ENCODE measurements at regions not wholly inside any gene's neighbourhood (a gene's known extent, or its start where the extent isn't known, plus 50 kb on each side); places are given as distances from the start of the nearest gene placed in this dataset.

- Histone ChIP-seq H3K27me3 (ENCODE audit: control insufficient read depth, insufficient read depth, low read length) (no peaks in the 10 kb centered on the region), H3K9ac (ENCODE audit: low read length) (no peak overlapping the region), H3K36me3 (ENCODE audit: control insufficient read depth, insufficient read depth, low read length) (no peaks in the 10 kb centered on the region), H3K4me1 (ENCODE audit: control insufficient read depth, insufficient read depth, low read length) (no peaks in the 10 kb centered on the region), H3K4me3 (ENCODE audit: low read length) (no peak overlapping the region), H3K9me3 (ENCODE audit: control insufficient read depth, low read length) (no peaks in the 10 kb centered on the region)
Observed at GRCh38 chr16:8370374-8371270, 219.7 kb downstream of the TMEM114 start.

- Histone ChIP-seq H3K9me3 (ENCODE audit: control insufficient read depth, low read length) (no peaks in the 10 kb centered on the region), H3K36me3 (ENCODE audit: control insufficient read depth, insufficient read depth, low read length) (no peaks in the 10 kb centered on the region), H3K27me3 (ENCODE audit: control insufficient read depth, insufficient read depth, low read length) (no peaks in the 10 kb centered on the region), H3K4me3 (ENCODE audit: low read length) (no peak overlapping the region), H3K9ac (ENCODE audit: low read length) (no peak overlapping the region), H3K4me1 (ENCODE audit: control insufficient read depth, insufficient read depth, low read length) (no peaks in the 10 kb centered on the region)
Observed at GRCh38 chr16:8358937-8359336, 231.4 kb downstream of the TMEM114 start.

- Histone ChIP-seq H3K4me3 (ENCODE audit: low read length) (no peak overlapping the region), H3K4me1 (ENCODE audit: control insufficient read depth, insufficient read depth, low read length) (no peaks in the 10 kb centered on the region), H3K9me3 (ENCODE audit: control insufficient read depth, low read length) (no peaks in the 10 kb centered on the region), H3K36me3 (ENCODE audit: control insufficient read depth, insufficient read depth, low read length) (no peaks in the 10 kb centered on the region), H3K9ac (ENCODE audit: low read length) (no peak overlapping the region), H3K27me3 (ENCODE audit: control insufficient read depth, insufficient read depth, low read length) (no peaks in the 10 kb centered on the region)
Observed at GRCh38 chr16:8355675-8356074, 234.6 kb downstream of the TMEM114 start.

- Histone ChIP-seq H3K36me3 (ENCODE audit: control insufficient read depth, insufficient read depth, low read length) (no peaks in the 10 kb centered on the region), H3K27me3 (ENCODE audit: control insufficient read depth, insufficient read depth, low read length) (no peaks in the 10 kb centered on the region), H3K4me1 (ENCODE audit: control insufficient read depth, insufficient read depth, low read length) (no peaks in the 10 kb centered on the region), H3K4me3 (ENCODE audit: low read length) (no peak overlapping the region), H3K9me3 (ENCODE audit: control insufficient read depth, low read length) (no peaks in the 10 kb centered on the region), H3K9ac (ENCODE audit: low read length) (no peak overlapping the region)
Observed at GRCh38 chr16:8346294-8346693, 244.0 kb downstream of the TMEM114 start.

GRCh38 chr16:8342276-8342675, 248.0 kb downstream of the TMEM114 start:
- H3K4me1 ChIP-seq (ENCODE audit: control insufficient read depth, insufficient read depth, low read length): no peaks in the 10 kb centered on the region
- H3K9me3 ChIP-seq (ENCODE audit: control insufficient read depth, low read length): no peaks in the 10 kb centered on the region
- H3K4me3 ChIP-seq (ENCODE audit: low read length): no peak overlapping the region
- H3K27me3 ChIP-seq (ENCODE audit: control insufficient read depth, insufficient read depth, low read length): no peaks in the 10 kb centered on the region
- H3K9ac ChIP-seq (ENCODE audit: low read length): no peak overlapping the region
- H3K36me3 ChIP-seq (ENCODE audit: control insufficient read depth, insufficient read depth, low read length): no peaks in the 10 kb centered on the region

GRCh38 chr16:8330761-8331160, 259.6 kb downstream of the TMEM114 start:
- Histone ChIP-seq H3K4me1 (ENCODE audit: control insufficient read depth, insufficient read depth, low read length) (no peaks in the 10 kb centered on the region), H3K36me3 (ENCODE audit: control insufficient read depth, insufficient read depth, low read length) (no peaks in the 10 kb centered on the region), H3K27me3 (ENCODE audit: control insufficient read depth, insufficient read depth, low read length) (no peaks in the 10 kb centered on the region), H3K9me3 (ENCODE audit: control insufficient read depth, low read length) (no peaks in the 10 kb centered on the region), H3K9ac (ENCODE audit: low read length) (no peak overlapping the region), H3K4me3 (ENCODE audit: low read length) (no peak overlapping the region)

- Histone ChIP-seq H3K4me1 (ENCODE audit: control insufficient read depth, insufficient read depth, low read length) (no peaks in the 10 kb centered on the region), H3K27me3 (ENCODE audit: control insufficient read depth, insufficient read depth, low read length) (no peaks in the 10 kb centered on the region), H3K9me3 (ENCODE audit: control insufficient read depth, low read length) (no peaks in the 10 kb centered on the region), H3K36me3 (ENCODE audit: control insufficient read depth, insufficient read depth, low read length) (no peaks in the 10 kb centered on the region), H3K9ac (ENCODE audit: low read length) (no peak overlapping the region), H3K4me3 (ENCODE audit: low read length) (no peak overlapping the region)
Observed at GRCh38 chr16:8326232-8326631, 264.1 kb downstream of the TMEM114 start.

GRCh38 chr16:8323153-8323552, 267.2 kb downstream of the TMEM114 start:
- no peak overlapping the region for H3K4me3 ChIP-seq (ENCODE audit: low read length)
- no peaks in the 10 kb centered on the region for H3K27me3 ChIP-seq (ENCODE audit: control insufficient read depth, insufficient read depth, low read length)
- H3K36me3 ChIP-seq (ENCODE audit: control insufficient read depth, insufficient read depth, low read length): no peaks in the 10 kb centered on the region
- no peaks in the 10 kb centered on the region for H3K9me3 ChIP-seq (ENCODE audit: control insufficient read depth, low read length)
- no peaks in the 10 kb centered on the region for H3K4me1 ChIP-seq (ENCODE audit: control insufficient read depth, insufficient read depth, low read length)
- no peak overlapping the region for H3K9ac ChIP-seq (ENCODE audit: low read length)

- no peak overlapping the region for H3K9ac ChIP-seq (ENCODE audit: low read length)
- no peaks in the 10 kb centered on the region for H3K36me3 ChIP-seq (ENCODE audit: control insufficient read depth, insufficient read depth, low read length)
- H3K4me3 ChIP-seq (ENCODE audit: low read length): no peak overlapping the region
- no peaks in the 10 kb centered on the region for H3K4me1 ChIP-seq (ENCODE audit: control insufficient read depth, insufficient read depth, low read length)
- H3K27me3 ChIP-seq (ENCODE audit: control insufficient read depth, insufficient read depth, low read length): no peaks in the 10 kb centered on the region
- no peaks in the 10 kb centered on the region for H3K9me3 ChIP-seq (ENCODE audit: control insufficient read depth, low read length)
Observed at GRCh38 chr16:8320131-8320530, 270.2 kb downstream of the TMEM114 start.

GRCh38 chr16:8310816-8311215, 279.5 kb downstream of the TMEM114 start:
- Histone ChIP-seq H3K36me3 (ENCODE audit: control insufficient read depth, insufficient read depth, low read length) (no peaks in the 10 kb centered on the region), H3K4me1 (ENCODE audit: control insufficient read depth, insufficient read depth, low read length) (no peaks in the 10 kb centered on the region), H3K4me3 (ENCODE audit: low read length) (no peak overlapping the region), H3K27me3 (ENCODE audit: control insufficient read depth, insufficient read depth, low read length) (no peaks in the 10 kb centered on the region), H3K9me3 (ENCODE audit: control insufficient read depth, low read length) (no peaks in the 10 kb centered on the region), H3K9ac (ENCODE audit: low read length) (no peak overlapping the region)

GRCh38 chr16:8310323-8310722, 280.0 kb downstream of the TMEM114 start:
- H3K9ac ChIP-seq (ENCODE audit: low read length): no peak overlapping the region
- no peaks in the 10 kb centered on the region for H3K27me3 ChIP-seq (ENCODE audit: control insufficient read depth, insufficient read depth, low read length)
- H3K9me3 ChIP-seq (ENCODE audit: control insufficient read depth, low read length): no peaks in the 10 kb centered on the region
- no peak overlapping the region for H3K4me3 ChIP-seq (ENCODE audit: low read length)
- no peaks in the 10 kb centered on the region for H3K36me3 ChIP-seq (ENCODE audit: control insufficient read depth, insufficient read depth, low read length)
- no peaks in the 10 kb centered on the region for H3K4me1 ChIP-seq (ENCODE audit: control insufficient read depth, insufficient read depth, low read length)

- no peaks in the 10 kb centered on the region for H3K27me3 ChIP-seq (ENCODE audit: control insufficient read depth, insufficient read depth, low read length)
- no peaks in the 10 kb centered on the region for H3K4me1 ChIP-seq (ENCODE audit: control insufficient read depth, insufficient read depth, low read length)
- H3K9ac ChIP-seq (ENCODE audit: low read length): no peak overlapping the region
- H3K4me3 ChIP-seq (ENCODE audit: low read length): no peak overlapping the region
- no peaks in the 10 kb centered on the region for H3K9me3 ChIP-seq (ENCODE audit: control insufficient read depth, low read length)
- H3K36me3 ChIP-seq (ENCODE audit: control insufficient read depth, insufficient read depth, low read length): no peaks in the 10 kb centered on the region
Observed at GRCh38 chr16:8305201-8305600, 285.1 kb downstream of the TMEM114 start.
